HG03139 (cell line): ENCODE measurements at regions not wholly inside any gene's neighbourhood (a gene's known extent, or its start where the extent isn't known, plus 50 kb on each side); places are given as distances from the start of the nearest gene placed in this dataset.

Experiments
- ATAC-seq: cut with Tn5 transposase; IDR thresholded peaks from one replicate; pipeline ENCODE4 v1.9.1; 2021; ENCODE audit not compliant: unreplicated experiment

DNA sequence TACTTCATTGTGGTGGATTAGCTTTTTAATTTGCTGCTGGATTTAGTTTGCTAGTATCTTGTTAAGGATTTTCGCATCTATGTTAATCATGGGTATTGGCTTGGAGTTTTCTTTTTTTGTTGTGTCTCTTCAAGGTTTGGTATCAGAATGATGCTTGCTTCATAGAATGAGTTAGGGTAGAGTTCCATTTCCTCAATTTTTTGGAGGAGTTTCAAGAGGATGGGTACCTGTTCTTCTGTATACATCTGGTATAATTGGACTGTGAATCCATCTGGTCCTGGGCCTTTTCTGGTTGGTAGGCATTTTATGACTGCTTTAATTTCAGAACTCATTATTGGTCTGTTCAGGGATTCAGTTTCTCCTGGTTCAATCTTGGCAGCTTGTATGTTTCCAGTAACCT lies 335.6 kb downstream of the EDEM1 start:
- ATAC-seq = no peak

- ATAC-seq = no peak
Measured at GRCh38 chr3:5531039-5531438, 343.5 kb downstream of the EDEM1 start.

DNA sequence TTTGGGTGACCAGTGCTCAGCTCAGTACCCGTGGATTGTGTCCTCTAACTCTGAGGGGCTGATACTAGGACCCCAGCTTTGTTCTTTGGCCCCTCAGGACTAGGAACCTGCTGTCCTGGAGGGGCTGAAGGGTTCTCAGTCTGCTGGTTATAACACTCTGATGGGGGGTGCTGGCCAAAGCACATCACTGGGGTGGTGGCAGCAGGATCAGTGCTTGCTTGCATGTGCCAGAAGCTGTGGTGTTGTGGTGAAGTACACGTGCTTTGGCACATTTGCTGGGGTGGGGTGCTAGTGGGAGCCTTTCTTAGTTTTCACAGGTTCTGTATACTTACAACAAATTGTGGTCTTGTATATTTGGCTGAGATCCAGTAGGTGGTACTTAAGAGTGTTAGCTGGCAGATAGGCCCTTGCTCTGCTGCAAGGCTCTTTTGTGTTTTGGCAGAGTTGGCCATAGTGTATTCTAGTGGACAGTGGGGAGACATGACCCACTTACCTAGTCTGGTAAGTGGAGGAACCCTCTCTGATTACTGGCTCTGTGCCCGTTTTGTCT lies 344.3 kb downstream of the EDEM1 start:
- ATAC-seq = no peak

GRCh38 chr3:5540532-5540931 lies 353.0 kb downstream of the EDEM1 start:
- no peak for ATAC-seq

DNA sequence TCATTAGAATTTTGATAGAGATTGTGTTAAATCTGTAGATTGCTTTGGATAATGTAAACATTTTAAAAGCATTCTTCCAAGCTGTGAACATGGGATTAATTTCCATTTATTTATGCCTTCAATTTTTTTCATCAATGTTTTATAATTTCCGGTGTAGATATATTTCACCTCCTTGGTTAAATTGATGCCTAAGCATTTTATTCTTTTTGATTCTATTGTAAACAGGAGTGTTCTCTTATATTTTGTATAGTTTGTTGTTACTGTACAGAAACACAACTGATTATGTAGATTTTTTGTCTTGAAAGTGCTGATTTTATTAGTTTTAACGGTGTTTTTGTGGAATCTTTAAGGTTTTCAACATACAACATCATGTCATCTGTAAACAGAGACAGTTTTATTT lies 355.0 kb downstream of the EDEM1 start:
- no peak for ATAC-seq

GRCh38 chr3:5543047-5543446 lies 355.5 kb downstream of the EDEM1 start:
- ATAC-seq = no peak

GRCh38 chr3:5545719-5546118 lies 358.2 kb downstream of the EDEM1 start:
- ATAC-seq = no peak

DNA sequence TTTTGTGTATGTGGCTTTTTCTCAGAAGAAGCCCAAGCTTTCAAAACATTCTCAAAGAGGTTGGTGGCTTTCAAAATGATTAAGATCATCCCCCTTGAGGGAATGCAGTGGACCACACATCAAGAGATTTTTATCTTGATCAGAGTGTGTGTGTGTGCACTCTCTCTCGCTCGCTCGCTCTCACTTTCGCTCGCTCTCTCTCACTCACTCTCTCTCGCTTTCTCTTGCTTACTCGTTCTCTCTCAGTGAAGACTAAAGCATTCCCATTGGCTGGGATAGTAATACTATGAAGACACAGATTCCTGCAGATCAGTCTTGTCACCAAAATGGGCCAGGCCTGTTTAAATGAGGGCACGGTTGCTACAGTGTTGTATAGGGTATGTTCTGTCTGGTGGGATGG lies 365.7 kb downstream of the EDEM1 start:
- ATAC-seq = no peak

GRCh38 chr3:5554245-5554747 lies 366.8 kb downstream of the EDEM1 start:
- no peak for ATAC-seq

- ATAC-seq = no peak
Measured at GRCh38 chr3:5560199-5560598, 372.7 kb downstream of the EDEM1 start.

- no peak for ATAC-seq
Measured at GRCh38 chr3:5563537-5564277, 376.2 kb downstream of the EDEM1 start.

DNA sequence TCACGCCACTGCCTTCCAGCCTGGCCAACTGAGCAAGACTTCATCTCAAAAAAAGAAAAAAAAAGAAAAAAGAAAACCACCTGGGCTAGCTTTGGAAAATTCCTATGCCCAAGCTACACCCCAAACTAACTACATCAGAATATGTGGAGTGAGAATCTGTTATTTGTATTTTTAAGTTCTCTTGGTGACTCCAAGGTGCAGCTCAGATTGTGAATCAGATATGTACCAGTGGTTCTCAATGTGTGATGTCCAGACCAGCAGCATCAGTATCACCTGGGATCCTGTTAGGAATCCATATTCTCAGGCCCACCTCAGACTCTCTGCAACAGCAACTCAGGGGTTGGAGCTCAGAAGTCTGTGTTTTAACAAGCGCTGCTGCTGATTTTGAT lies 376.8 kb downstream of the EDEM1 start:
- no peak for ATAC-seq

DNA sequence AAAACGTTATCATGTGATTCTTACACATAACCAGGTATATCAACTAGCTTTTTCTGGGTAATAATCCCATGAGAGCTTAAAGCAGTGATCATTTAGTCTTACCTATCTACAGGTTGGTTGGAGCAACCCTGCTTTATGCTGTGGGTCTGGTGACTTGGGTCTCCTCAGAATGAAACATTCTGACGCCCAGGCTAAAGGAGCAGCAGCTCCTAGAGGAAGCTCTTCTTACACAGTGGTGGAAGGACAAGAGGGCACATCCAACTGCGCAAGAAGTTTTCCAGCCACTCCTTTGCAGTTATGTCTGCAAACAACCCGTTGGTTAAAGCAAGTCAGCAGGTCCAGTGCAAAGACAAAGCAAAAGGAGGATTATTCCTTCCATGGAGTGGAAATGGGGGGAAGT lies 377.5 kb downstream of the EDEM1 start:
- no peak for ATAC-seq

- ATAC-seq = no peak
Measured at GRCh38 chr3:5567113-5567512, 379.6 kb downstream of the EDEM1 start.

- no peak for ATAC-seq
Measured at GRCh38 chr3:5568451-5568850, 380.9 kb downstream of the EDEM1 start.

GRCh38 chr3:5569152-5569551 lies 381.6 kb downstream of the EDEM1 start:
- no peak for ATAC-seq

DNA sequence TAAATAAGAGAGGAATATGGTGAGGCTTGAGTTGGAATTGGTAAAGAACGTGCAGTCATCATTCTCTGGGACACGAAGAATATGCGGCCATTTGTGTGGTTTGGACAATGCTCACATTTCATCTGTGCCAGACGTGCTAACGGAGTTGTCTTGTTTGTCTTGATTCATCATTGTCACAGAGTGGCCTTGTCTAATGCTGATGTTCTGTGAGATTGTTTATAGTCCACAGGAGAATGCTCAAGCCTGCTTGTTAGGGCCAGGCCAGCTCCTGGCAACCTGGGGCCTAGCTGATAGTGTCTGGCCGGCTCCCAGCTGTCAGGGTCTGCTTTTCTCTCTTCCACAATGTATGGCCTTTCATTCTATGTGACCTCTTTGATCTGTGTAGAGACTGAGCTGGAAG lies 384.7 kb downstream of the EDEM1 start:
- no peak for ATAC-seq

DNA sequence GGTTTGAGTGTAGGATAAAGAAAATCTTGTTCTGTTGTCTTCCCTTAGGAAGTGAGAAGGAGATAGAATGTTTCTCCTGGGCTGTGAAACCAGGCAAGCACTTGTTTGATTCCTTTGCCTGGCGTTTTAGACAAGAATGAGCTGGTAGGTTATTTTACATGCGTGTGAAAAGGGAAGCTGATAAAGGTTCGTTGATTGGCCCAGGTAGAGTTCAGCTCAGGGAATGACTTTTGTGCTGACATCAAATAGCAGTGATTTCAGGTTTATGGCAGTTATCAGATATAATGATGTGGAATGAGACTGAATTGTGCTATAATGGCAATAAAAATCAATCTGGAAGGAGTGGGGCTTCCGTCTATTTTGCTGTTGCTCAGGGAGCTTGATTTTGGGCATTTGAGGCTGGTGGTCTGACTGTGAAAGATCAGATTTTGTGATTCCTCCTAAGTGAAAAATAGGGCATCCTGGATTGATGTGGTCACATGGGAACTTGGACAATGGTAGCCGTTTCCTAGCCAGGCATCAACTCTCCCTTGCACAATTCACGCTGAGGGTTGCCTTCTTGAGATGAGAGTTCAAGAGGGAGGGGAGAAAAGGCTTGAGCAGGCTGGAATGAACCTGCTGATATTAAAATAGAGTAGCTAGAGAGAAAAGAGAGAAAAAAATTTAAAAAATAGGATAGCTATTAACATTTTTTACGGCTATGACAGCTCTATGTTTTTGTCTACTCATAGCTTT lies 388.9 kb downstream of the EDEM1 start:
- ATAC-seq = no peak

DNA sequence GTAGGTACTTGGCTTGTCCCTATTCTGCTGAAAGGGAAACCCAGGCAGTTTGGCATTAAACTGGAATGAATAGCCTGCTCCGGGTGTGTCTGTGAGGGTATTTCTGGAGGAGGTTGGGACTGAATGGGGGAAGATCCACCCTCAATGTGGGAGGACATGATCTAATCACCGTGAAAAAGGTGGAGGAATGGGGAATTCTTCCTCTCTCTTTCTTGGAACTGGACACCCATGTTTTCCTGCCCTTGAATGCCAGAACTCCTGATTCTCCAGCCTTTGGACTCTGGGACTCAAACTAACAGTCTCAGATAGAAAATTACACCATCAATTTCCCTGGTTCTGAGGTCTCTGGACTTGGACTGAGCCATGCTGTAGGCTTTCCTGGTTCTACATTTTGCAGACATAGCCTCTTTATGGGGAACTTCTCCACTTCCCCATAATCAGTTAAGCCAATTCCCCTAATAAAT lies 391.7 kb downstream of the EDEM1 start:
- ATAC-seq = no peak

DNA sequence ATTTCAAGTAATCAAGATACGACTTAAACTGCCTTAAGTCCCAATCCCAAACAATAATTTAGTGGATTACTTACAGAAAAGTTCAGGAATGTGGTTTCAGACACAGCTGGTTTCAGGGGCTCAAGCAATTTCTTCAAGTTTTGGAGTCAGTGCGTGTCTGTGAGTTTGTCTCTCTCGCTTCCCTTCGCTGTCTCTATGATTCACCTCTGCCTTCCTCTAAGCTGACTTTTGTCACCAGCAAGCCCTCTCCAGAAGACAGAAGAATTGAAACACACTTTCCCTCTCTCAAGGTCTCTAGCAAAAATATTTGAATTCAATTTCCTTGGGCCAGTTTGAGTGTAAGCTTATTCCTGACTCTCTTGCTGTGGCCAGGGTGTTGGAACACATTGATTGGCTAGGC lies 392.4 kb downstream of the EDEM1 start:
- no peak for ATAC-seq

DNA sequence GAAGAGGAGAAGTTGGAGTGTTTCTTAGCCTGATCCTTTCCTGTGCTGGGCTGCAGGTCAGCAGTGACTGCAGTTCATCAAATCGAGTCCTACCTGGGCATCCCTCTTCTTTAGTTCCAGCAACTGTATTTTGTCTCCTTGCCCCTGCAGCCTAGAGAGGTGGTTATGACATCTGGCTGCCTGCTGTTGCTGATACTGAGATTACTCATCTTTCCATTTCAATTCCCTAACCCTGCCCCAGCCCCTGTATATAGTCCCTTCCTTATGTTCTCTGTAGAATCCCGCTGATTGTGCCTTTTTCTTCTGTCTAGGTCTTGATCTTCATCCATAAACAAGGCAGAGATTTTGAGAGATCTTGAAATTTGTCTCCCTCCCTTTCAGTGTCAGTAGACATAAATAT lies 393.3 kb downstream of the EDEM1 start:
- no peak for ATAC-seq

DNA sequence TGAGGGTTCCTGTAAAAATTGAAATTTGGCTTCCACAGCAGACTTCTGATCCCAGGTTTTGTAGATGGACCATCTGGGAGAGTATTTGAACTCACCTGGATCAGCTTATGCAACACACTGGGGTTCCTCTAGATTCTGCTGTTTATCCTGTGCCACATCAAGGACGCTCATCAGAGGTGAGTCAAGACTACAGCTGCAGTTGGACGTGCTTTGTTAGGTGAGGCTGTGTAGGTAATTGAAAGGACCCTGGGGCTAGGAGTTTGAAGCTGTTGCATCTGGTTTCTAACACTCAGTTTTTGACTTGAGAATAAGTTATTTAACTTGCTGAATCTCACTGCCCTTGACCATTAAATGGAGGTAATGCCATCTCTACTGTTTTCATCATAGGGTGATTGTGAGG lies 394.2 kb downstream of the EDEM1 start:
- ATAC-seq = no peak
